ENCODE measurements at regions not wholly inside any gene's neighbourhood (a gene's known extent, or its start where the extent isn't known, plus 50 kb on each side); places are given as distances from the start of the nearest gene placed in this dataset.

GRCh38 chr5:68418680-68419079, 203.1 kb downstream of the PIK3R1 start:
- no peaks in the 10 kb centered on the region for H3K4me1 ChIP-seq (ENCODE audit: insufficient read depth)
- no peak overlapping the region for H3K4me3 ChIP-seq
- no peaks in the 10 kb centered on the region for H3K27me3 ChIP-seq (ENCODE audit: insufficient read depth)
- TF ChIP-seq ETS1 (IDR thresholded peaks at IDR 0.05), result no peak
- peaks cover 4% of the 10 kb centered on the region; the same call in 1 of the 2 replicates for H3K9me2 ChIP-seq (ENCODE audit: insufficient read depth)
- no peak overlapping the region for H3K4me3 Mint-ChIP-seq
- no peaks in the 10 kb centered on the region for H3K9me3 Mint-ChIP-seq
- H3K36me3 ChIP-seq (ENCODE audit: insufficient read depth), result no peaks in the 10 kb centered on the region
- peaks cover 4% of the 10 kb centered on the region for H3K27me3 Mint-ChIP-seq (ENCODE audit: insufficient read depth, low read depth, poor library complexity)
- DNase-seq (ENCODE audit: low spot score) (no peak), ATAC-seq (no peak)
- no peak overlapping the region for H3K27ac Mint-ChIP-seq
- H3K27ac ChIP-seq (ENCODE audit: low read depth), result no peak overlapping the region
- H3K36me3 Mint-ChIP-seq (ENCODE audit: low read depth), result no peaks in the 10 kb centered on the region
- no peaks in the 10 kb centered on the region for H3F3A ChIP-seq (replicated peaks; ENCODE audit: low read depth)
- peaks cover 8% of the 10 kb centered on the region; the same call in 2 of the 3 replicates for H3K4me1 Mint-ChIP-seq
- H2AFZ ChIP-seq, result no peak overlapping the region
- no peaks in the 10 kb centered on the region for H4K20me1 ChIP-seq (replicated peaks; ENCODE audit: insufficient read depth)
- H3K79me2 ChIP-seq (replicated peaks; ENCODE audit: insufficient read depth), result no peaks in the 10 kb centered on the region
- no peak overlapping the region for H3K4me2 ChIP-seq

- H3K4me3 Mint-ChIP-seq, result no peak overlapping the region
- Histone ChIP-seq H3K9me2 (ENCODE audit: insufficient read depth) (no peaks in the 10 kb centered on the region; the same call in 1 of the 2 replicates), H3K27me3 (ENCODE audit: insufficient read depth) (no peaks in the 10 kb centered on the region), H3F3A (replicated peaks; ENCODE audit: low read depth) (no peaks in the 10 kb centered on the region), H3K36me3 (ENCODE audit: insufficient read depth) (no peaks in the 10 kb centered on the region), H3K4me3 (no peak overlapping the region), H2AFZ (0 out of 2 replicates have a peak overlapping the region, but pooled peaks have one; percentile 38), H3K4me1 (ENCODE audit: insufficient read depth) (no peaks in the 10 kb centered on the region), H4K20me1 (replicated peaks; ENCODE audit: insufficient read depth) (no peaks in the 10 kb centered on the region), H3K79me2 (replicated peaks; ENCODE audit: insufficient read depth) (no peaks in the 10 kb centered on the region), H3K4me2 (no peak overlapping the region), H3K27ac (ENCODE audit: low read depth) (no peak overlapping the region)
- H3K4me1 Mint-ChIP-seq, result peaks cover 8% of the 10 kb centered on the region; the same call in 2 of the 3 replicates
- H3K27ac Mint-ChIP-seq, result no peak overlapping the region
- H3K36me3 Mint-ChIP-seq (ENCODE audit: low read depth), result no peaks in the 10 kb centered on the region
- DNase-seq (ENCODE audit: low spot score) (no peak), ATAC-seq (no peak)
- H3K27me3 Mint-ChIP-seq (ENCODE audit: insufficient read depth, low read depth, poor library complexity), result peaks cover 4% of the 10 kb centered on the region
- H3K9me3 Mint-ChIP-seq, result no peaks in the 10 kb centered on the region
- TF ChIP-seq ZNF462 (CRISPR knock-in tag; IDR thresholded peaks at IDR 0.05) (no peak), ZNF114 (CRISPR knock-in tag; IDR thresholded peaks at IDR 0.05) (no peak), POLR2AphosphoS5 (IDR thresholded peaks at IDR 0.05; ENCODE audit: low read depth) (no peak), EZH2 (IDR thresholded peaks at IDR 0.05; ENCODE audit: low read depth, unreplicated experiment) (no peak), CREB1 (CRISPR knock-in tag; IDR thresholded peaks at IDR 0.05; ENCODE audit: low read depth) (no peak), EZH2phosphoT487 (IDR thresholded peaks at IDR 0.05; ENCODE audit: unreplicated experiment) (no peak), JUNB (IDR thresholded peaks at IDR 0.05; ENCODE audit: unreplicated experiment) (no peak), ZNF331 (CRISPR knock-in tag; IDR thresholded peaks at IDR 0.05; ENCODE audit: low read depth) (no peak), ETS1 (IDR thresholded peaks at IDR 0.05) (no peak), STAT1 (IDR thresholded peaks at IDR 0.05; ENCODE audit: unreplicated experiment) (no peak), CTCF (conservative IDR thresholded peaks at IDR 0.05; ENCODE audit: low read depth in 2 of 2) (no peak)
These were observed 203.6 kb downstream of the PIK3R1 start for GRCh38 chr5:68419081-68419636.

Measured in GM23338 (cell line).